Nephron (organoid): ENCODE measurements at regions not wholly inside any gene's neighbourhood (a gene's known extent, or its start where the extent isn't known, plus 50 kb on each side); places are given as distances from the start of the nearest gene placed in this dataset.

Experiments
- H3K27ac Mint-ChIP-seq, 3 experiments: 2 replicates each; pipeline ENCODE4 v1.8.0; 2020; ENCODE audit warnings: mixed read lengths in 3 of 3, mild to moderate bottlenecking in 2 of 3, moderate library complexity in 1 of 3
- H3K27me3 Mint-ChIP-seq: 2 replicates; pipeline ENCODE4 v1.8.0; 2021; ENCODE audit warnings: low read depth, mild to moderate bottlenecking, moderate library complexity, mixed read lengths
- H3K36me3 Mint-ChIP-seq: 2 replicates; pipeline ENCODE4 v1.8.0; 2020; ENCODE audit warnings: low read depth, mixed read lengths
- H3K4me1 Mint-ChIP-seq: 2 replicates; pipeline ENCODE4 v1.8.0; 2020; ENCODE audit warnings: mixed read lengths
- H3K4me3 Mint-ChIP-seq, 3 experiments: 2 replicates each; pipeline ENCODE4 v1.8.0; 2020; ENCODE audit warnings: mild to moderate bottlenecking in 3 of 3, mixed read lengths in 3 of 3, moderate library complexity in 2 of 3
- H3K9me3 Mint-ChIP-seq: 2 replicates; pipeline ENCODE4 v1.8.0; 2020; ENCODE audit warnings: mixed read lengths
- TF ChIP-seq, protein P1 (sequence below), 3 experiments: fragments of 200-600 bp; sonication (generic); IDR thresholded peaks; one replicate each; pipeline ENCODE4 v1.5.0; 2021; ENCODE audit warnings: antibody characterized with exemption in 3 of 3; ENCODE audit not compliant: unreplicated experiment in 3 of 3

- H3K4me3 Mint-ChIP-seq: no peak overlapping the region
- H3K9me3 Mint-ChIP-seq: no peaks in the 10 kb centered on the region
- H3K27me3 Mint-ChIP-seq: peaks cover 5% of the 10 kb centered on the region
- H3K4me1 Mint-ChIP-seq: peaks cover 36% of the 10 kb centered on the region
- H3K36me3 Mint-ChIP-seq: no peaks in the 10 kb centered on the region
- H3K27ac Mint-ChIP-seq: no peak overlapping the region
- TF ChIP-seq, protein P1, sequence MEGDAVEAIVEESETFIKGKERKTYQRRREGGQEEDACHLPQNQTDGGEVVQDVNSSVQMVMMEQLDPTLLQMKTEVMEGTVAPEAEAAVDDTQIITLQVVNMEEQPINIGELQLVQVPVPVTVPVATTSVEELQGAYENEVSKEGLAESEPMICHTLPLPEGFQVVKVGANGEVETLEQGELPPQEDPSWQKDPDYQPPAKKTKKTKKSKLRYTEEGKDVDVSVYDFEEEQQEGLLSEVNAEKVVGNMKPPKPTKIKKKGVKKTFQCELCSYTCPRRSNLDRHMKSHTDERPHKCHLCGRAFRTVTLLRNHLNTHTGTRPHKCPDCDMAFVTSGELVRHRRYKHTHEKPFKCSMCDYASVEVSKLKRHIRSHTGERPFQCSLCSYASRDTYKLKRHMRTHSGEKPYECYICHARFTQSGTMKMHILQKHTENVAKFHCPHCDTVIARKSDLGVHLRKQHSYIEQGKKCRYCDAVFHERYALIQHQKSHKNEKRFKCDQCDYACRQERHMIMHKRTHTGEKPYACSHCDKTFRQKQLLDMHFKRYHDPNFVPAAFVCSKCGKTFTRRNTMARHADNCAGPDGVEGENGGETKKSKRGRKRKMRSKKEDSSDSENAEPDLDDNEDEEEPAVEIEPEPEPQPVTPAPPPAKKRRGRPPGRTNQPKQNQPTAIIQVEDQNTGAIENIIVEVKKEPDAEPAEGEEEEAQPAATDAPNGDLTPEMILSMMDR (IDR thresholded peaks at IDR 0.05; ENCODE audit: unreplicated experiment in 3 of 3): peak in 2 of 3 experiments; percentile 23 to 26
These were observed 139.1 kb upstream of the ERCC6L2 start for GRCh38 chr9:95736370-95736769.

DNA sequence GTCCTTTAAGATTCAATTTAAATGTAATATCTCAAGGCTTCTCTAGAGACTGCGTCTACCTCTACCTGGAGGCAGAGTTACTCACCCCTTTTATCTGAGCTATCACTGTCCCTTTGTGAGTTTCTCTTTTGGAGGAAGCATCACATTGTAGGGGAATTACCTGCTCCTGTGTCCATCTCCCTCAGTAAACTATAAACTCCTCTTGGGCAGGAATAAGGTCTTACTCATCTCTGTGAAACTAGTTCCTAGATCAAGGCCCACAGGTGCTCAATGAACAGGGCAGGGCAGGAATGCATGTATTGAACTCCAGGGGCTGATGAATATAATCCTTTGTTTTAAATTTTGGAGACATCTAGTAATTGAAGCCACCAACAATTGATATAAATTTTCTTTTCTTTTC is 139.8 kb upstream of the ERCC6L2 start:
- H3K4me1 Mint-ChIP-seq: peaks cover 33% of the 10 kb centered on the region
- H3K27me3 Mint-ChIP-seq: peaks cover 5% of the 10 kb centered on the region
- H3K4me3 Mint-ChIP-seq: no peak overlapping the region
- no peaks in the 10 kb centered on the region for H3K36me3 Mint-ChIP-seq
- TF ChIP-seq, protein P1 (IDR thresholded peaks at IDR 0.05; ENCODE audit: unreplicated experiment in 3 of 3): no peak
- H3K9me3 Mint-ChIP-seq: no peaks in the 10 kb centered on the region
- no peak overlapping the region for H3K27ac Mint-ChIP-seq

GRCh38 chr9:95733741-95734666 is 141.5 kb upstream of the ERCC6L2 start:
- Mint-ChIP-seq H3K9me3 (no peaks in the 10 kb centered on the region), H3K27ac (peak overlapping the region in 1 of 3 experiments; percentile 7), H3K4me1 (peaks cover 20% of the 10 kb centered on the region), H3K4me3 (no peak overlapping the region), H3K27me3 (peaks cover 5% of the 10 kb centered on the region), H3K36me3 (no peaks in the 10 kb centered on the region)
- TF ChIP-seq, protein P1 (IDR thresholded peaks at IDR 0.05; ENCODE audit: unreplicated experiment in 3 of 3): no peak

- H3K27ac Mint-ChIP-seq: peak overlapping the region in 1 of 3 experiments; percentile 26
- H3K4me3 Mint-ChIP-seq: no peak overlapping the region
- H3K27me3 Mint-ChIP-seq: peaks cover 5% of the 10 kb centered on the region
- TF ChIP-seq, protein P1 (IDR thresholded peaks at IDR 0.05; ENCODE audit: unreplicated experiment in 3 of 3): no peak
- peaks cover 20% of the 10 kb centered on the region for H3K4me1 Mint-ChIP-seq
- H3K9me3 Mint-ChIP-seq: peaks cover 2% of the 10 kb centered on the region
- H3K36me3 Mint-ChIP-seq: no peaks in the 10 kb centered on the region
These were observed 142.4 kb upstream of the ERCC6L2 start for GRCh38 chr9:95732802-95733688.

GRCh38 chr9:95731876-95732275 is 143.6 kb upstream of the ERCC6L2 start:
- Mint-ChIP-seq H3K27me3 (peaks cover 5% of the 10 kb centered on the region), H3K36me3 (no peaks in the 10 kb centered on the region), H3K4me3 (no peak overlapping the region), H3K9me3 (peaks cover 2% of the 10 kb centered on the region), H3K27ac (peak overlapping the region in 1 of 3 experiments; percentile 15), H3K4me1 (peaks cover 20% of the 10 kb centered on the region)
- TF ChIP-seq, protein P1 (IDR thresholded peaks at IDR 0.05; ENCODE audit: unreplicated experiment in 3 of 3): no peak
